HG02852 (cell line): ENCODE measurements at regions not wholly inside any gene's neighbourhood (a gene's known extent, or its start where the extent isn't known, plus 50 kb on each side); places are given as distances from the start of the nearest gene placed in this dataset.

Source experiments
- ATAC-seq: cut with Tn5 transposase; IDR thresholded peaks from one replicate; pipeline ENCODE4 v1.9.1; 2021; ENCODE audit warnings: mild to moderate bottlenecking, moderate library complexity; ENCODE audit not compliant: unreplicated experiment

DNA sequence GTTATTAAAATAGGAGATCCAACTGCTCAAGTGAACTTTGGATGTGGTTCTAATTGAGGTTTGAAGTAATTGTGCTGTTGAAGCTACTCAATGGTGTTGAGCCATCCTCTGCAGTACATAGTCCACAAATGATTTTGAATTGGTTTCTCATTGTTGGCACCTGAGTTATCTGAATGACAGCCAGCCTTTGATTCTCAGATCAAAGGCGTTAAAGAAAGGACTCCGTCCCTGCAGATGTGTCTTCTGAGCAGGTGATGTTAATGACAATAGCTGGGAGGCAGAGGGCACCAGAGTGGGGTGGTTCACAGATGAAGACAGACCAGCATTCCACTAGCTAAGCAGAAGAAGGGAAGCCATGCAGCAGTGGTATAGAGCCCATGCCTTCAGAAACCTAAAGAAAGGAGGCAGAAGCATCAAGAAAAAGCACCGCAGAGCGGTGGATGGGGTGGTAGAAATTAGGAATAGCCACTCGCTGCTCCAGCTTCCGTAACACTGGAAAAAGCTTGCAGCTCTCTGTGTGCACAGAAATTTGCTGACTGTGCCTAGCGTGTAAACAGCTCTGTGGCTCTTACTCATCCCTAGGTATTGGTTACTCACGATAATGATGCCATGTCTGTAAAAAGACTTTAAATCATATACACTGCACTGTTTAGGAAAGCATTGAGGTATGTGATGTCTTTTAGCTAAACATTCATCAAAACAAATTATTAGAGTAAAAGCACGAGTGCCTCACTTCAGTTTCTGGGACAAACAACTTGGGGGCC lies 79.2 kb upstream of the CLCN4 start:
- no peak for ATAC-seq

DNA sequence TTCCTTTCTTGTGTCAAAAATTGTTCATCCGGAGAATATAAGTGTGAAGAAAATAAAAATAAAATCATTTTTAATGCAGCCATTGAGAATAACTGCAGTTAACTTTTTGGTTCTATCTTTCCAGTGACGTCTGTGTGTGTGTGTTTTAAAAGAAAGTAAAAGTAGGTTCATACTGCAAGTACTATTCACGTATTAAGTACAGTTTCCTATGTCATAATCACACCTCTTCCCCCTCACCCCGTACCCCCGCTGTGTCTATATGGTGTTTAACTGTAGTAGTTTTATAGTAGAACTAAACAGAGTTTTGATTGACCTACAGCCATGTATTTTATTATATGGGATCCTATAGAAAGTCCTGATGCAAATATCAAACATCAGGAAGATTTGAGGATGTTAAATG lies 78.5 kb upstream of the CLCN4 start:
- ATAC-seq, result no peak

DNA sequence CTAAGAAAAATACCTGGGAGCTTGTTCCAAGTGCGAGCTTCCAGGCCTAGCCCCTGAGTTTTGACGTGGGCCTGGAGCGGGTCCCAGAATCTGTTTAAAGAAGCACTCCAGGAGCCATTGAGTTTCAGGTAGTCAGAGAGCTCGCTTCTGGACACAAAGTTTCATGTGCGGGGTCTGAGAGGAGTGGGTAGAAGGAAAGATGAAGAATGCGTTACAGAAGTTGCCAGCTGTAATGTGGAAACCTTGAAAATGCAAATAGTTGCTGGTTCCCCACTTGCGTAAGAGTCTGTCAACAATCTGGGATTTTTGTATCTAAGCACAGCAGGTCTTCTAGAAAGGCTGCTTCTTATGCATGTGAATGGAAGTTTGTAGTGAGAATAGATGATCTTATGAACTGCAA lies 77.5 kb upstream of the CLCN4 start:
- ATAC-seq, result no peak

DNA sequence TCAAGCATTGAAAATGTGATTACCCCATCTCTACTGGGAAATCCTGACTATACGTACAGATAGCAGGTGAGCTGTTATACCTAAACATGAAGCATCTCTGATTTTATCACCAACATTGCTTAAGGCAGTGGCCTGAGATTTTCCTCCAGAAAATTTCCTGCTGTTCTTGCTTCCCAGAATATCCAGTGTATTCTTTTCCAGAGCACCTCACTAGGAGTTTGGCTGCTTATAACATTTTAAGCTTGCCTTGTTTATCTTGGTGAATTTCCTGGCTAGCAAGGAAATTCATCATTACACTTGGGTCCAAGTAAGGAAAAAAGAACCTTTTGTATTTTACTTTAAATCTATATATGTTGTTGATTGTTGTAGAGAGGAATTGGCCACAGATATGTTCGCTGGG lies 73.0 kb upstream of the CLCN4 start:
- no peak for ATAC-seq

DNA sequence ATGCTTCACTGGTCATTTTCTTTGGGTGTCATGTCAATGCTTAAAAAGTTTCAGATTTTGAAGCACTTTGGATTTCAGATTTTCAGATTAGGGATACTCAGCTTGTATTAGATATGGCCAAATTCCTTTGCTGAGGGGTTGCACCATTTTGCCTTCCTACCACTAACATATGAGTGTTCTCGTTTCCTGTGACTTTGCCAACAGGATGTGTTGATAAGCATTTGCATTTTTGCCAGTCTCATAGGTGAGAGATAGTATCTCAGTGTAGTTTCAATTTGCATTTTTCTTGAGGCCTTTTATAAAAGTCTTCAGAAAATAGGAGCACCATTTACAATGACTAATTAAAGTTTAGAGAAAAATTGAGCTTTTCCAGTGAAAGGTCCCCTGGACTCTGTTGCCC lies 71.6 kb upstream of the CLCN4 start:
- ATAC-seq, result no peak

DNA sequence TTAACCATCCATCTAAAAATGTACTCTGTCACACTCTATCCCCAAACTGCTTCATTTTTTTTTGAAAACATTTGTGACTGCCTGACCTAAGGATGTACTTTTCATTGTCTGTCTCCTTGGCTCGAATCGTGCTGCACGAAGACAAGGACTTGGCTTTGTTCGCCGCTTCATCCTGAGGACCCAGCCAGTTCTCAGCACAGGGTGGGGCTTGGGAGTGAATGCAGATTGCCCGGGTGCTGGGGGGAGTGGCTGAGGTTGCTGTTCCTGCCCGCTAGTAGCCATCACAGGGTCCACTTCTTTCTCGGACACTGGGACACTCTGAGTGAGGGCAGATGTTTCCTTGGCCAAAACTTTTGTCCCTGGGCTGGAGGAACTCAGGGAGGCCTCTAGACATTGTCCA lies 70.1 kb upstream of the CLCN4 start:
- ATAC-seq, result no peak

DNA sequence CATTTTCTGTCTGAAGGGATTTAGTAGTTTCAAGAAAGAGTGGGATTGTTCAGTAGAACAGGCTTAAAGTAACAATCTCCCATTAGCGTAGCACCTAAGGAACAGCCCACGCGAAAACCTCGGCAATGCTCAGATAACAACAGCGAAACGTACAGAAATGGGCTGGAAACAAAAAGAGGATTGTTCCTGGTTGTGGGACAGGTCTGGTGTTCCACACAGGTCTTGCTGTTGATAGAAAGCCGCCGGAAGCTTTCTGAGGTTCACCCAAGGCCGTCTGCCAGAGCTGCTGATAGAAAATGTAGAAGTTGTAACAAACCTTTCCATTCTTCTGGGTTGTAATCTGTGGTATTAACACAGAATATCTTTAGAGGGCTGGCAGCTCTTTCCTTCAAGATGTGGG lies 69.4 kb upstream of the CLCN4 start:
- ATAC-seq, result no peak

DNA sequence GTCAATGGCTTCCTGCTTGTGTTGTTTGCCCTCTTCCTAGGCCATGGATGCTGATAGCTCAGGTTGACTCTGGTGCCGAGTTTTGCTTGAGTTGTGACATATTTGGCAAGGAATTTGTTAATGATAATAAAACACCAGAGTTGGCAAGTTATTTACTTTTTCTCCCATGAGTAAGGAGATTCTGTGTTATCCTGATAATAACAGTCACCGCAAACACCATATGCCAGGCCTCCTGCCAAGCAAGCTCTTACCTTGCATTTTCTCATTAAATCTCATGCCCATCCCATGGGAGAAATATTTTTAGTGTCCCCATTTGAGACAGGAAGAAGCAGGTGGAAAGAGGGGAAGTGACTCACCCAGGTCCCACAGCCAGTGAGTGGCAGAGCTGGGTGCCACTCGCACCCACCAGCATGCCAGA lies 67.4 kb upstream of the CLCN4 start:
- ATAC-seq, result no peak

DNA sequence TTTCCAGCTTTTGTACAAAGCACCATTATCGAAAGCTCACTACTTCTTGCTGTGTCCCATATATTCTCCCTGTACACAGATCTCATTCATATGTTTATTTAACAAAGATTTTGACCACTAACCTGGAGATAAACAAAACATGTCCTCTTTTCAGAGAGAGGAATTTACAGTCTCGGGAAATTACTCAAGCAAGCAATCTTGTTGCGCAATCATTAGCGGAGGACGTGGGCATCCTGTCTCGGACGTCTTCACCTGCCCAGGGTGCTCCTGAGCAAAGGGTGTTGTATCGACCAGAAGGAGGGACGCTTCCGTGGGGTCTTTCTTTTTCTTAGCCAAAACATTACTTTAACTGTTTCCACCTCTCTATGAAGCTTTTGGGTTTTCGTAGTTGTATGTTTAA lies 66.5 kb upstream of the CLCN4 start:
- ATAC-seq, result no peak

DNA sequence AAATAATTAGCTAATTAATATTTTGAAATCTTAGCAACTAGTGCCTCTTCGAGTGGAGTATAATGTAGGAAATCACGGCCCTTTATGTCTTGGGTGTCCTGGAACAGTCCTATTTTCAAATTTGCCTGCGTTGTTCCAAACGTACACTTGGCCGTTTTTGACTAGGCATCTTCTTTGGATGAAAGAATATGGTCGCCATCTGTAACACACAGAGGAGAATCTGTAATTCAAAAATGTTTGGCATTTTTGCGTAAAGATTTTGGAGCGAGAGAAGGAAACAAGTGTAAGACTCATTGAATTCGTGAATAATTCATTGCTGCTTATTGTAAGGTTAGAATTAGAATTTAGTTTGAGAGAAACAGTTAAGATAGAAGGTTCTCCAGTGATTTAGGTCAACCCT lies 61.5 kb upstream of the CLCN4 start:
- no peak for ATAC-seq

DNA sequence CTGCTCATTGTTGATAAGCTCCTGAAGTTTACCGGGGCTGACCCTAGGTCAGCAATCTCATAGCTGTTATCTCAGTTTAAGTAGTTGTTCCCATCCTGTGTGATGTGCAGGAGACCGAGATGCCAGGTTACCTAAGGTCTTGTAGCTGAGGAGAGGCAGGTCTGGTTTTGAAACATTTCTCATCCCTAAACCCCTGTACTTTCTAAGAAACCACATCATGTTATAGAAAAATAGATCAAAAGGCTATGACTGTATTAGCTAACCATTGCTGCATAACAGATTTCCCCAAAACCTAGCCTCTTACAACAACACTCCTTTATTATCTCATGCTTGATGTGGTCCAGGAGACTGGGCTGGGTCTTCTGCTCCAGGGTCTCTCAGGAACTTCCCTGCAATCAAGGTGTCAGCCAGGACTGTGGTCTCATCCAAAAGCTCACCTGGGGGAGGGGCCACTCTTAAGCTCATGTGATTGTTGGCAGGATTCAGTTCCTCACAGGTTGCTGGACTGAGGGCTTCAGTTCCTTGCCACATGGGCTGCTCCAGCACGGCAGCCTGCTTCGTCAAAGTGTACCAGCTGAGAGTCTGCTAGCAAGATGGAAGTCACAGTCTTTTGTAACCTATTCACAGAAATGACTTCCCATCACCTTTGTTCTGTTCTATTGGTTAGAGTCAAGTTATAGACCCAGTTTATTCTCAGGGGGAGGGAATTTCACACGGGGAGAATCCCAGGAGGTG lies 60.9 kb upstream of the CLCN4 start:
- no peak for ATAC-seq

DNA sequence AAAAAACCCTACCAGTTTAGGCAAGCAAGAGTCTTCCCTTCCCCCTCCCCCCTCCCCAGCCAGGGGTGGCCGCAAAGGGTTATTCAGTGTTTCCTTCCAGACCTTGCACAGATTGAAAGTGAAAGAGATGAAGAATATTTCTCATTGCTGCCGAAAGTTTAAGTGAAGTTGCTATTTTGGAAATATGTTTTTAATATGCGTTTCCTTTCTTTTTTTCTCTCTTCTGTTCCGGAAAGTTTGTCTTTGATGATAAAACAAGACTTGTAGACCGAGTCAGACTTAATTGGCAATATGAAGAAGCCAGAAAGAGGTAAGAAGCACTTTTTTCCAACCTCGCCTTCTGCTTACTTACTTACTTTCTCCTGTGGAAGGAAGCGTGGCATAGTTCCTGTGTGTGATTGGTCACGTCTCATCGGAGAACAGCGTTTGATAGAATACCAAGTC lies 58.5 kb upstream of the CLCN4 start:
- peak; percentile 85 for ATAC-seq

DNA sequence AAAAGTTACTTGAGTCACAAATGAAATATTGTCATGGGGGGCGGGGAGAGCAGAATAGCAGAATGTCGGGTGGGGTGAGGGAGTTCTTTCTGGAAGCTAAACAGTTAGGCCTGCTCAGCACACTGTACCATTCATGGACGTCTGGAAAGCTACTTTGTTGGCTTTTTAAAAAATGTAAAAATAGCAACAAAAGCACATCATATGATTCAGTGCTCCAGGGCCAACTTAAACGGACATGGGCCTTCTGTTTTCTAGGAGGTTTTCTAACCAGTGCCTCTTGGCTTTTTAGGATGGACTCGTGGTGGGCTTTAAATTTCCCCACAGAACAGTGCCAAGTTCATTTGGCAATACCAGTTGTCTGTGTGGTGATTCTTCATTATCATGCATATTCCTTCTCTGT lies 57.4 kb upstream of the CLCN4 start:
- no peak for ATAC-seq

DNA sequence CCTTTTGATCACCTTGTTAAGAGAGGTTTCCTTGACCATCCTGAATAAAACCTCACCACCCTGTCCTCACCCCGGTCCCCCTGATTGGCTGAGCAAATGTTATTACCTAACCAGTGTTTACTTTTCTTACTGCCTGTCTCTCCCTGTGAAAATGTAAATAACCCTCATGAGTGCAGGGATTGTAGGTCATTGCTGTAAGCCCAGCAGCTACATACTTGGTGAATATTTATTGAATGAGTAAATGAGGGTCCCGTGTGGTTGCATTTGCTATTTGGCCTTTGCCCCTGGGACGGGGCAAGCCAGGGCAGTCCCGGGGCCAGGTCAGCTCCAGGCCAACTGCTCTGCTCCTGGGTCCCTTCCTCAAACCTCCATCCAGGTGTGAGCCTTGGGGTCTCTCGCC lies 55.5 kb upstream of the CLCN4 start:
- ATAC-seq, result no peak

DNA sequence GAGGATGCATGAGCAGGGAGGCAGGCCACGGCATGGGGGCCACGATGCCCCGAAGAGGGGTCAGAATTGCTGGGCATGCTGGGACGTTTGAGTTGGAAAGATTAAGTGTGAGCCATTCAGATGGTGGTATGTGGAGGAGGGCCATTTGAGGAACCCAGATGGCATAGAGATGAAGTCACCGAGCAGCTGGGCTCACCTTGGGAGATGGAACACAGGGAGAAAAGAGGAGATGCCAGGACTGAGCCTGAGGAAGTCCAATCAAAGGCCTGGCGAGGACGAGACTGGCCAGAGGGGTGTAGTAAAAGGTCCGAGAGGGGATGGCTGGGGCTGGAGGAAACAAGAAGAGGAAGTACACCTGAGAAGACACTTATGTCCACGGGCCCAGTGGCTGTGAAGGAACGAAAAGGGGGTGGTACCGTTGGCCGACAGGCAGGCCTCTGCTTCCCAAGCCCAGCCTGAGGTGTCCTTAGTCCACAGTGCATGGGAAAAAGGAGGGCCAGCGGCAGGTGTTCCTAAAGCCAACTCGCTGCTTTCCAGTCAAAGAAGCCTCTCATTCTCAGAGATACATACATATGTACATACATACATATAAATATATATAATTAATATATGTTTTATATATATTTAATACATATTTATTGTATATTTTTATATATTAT lies 54.6 kb upstream of the CLCN4 start:
- no peak for ATAC-seq

DNA sequence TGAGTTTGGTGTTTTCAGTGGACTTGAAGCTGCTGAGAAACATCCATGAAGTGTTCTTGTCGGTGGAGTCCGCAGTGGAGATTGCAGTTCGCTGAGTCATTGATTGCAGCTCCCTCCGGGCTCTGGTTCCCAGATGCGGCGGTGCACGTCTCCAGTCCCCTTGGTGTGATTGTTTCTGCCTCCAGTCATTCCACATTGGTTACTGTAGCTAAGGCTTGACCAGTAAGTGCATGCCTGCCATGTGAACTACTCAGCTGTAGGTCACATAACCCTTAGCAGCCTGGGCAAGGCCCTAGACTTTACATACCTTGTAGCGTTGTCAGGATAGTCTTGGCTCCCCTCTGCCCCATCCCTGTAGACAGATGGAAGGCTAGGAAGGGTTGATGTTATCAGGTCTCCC lies 53.8 kb upstream of the CLCN4 start:
- no peak for ATAC-seq

DNA sequence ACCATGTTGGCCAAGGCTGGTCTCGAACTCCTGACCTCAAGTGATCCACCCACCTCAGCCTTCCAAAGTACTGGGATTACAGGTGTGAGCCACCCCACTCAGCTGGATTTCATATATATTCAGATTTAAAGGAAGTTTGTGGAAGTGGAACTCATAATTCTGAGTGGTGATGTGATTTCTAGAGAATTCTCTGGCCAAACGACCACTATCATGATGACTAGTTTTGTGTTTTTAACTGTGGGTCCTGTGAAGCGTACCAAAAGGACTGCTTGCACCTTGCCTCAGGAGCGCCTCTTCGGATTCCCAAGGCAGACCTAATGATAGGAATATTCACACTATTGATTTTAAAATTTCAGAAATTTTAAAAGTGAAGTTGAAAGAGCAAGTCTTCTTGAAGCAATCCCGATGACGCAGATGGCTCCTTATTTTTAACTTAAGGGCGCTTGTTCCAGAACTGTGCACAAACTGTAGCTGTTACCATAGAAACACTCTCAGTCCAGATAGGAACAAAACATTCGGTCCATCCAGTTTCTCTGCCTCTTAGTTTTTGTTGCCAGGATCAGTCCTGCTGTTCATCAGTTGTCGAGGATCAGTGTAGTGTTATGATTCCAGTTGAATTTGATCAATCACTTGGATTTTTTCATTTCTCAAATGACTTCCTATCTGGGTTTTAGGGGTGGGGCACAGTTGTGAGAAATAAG lies 51.7 kb upstream of the CLCN4 start:
- ATAC-seq, result no peak

DNA sequence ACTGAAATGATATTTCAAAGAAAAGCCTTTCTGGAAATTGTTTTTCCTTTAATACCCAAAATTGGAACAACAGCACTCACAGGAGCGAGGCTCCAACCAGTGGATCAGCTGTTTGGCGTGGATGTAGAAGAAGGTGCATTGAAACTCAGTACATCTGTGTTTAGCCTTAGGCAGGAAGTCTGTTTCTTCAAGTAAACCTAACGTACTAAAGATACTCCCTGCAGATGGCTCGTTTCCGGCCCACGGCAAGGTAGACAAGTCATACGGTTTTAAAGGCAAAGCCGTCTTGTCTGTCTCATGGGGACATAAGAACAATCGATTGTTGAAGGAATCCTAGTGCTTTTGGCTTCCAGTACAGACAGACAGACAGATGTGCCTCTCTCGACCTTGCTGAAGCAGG lies 50.0 kb upstream of the CLCN4 start:
- ATAC-seq, result peak; percentile 62
